ENCODE measurements at regions not wholly inside any gene's neighbourhood (a gene's known extent, or its start where the extent isn't known, plus 50 kb on each side); places are given as distances from the start of the nearest gene placed in this dataset.

- no peaks in the 10 kb centered on the region for H3K36me3 ChIP-seq (ENCODE audit: control insufficient read depth, insufficient read depth, low read length)
- H3K4me1 ChIP-seq (replicated peaks in 1 of 2; ENCODE audit: control insufficient read depth in 2 of 2, insufficient read depth in 2 of 2, low read length in 2 of 2), result no peaks in the 10 kb centered on the region
- H3K9ac ChIP-seq (ENCODE audit: insufficient read depth in 1 of 2, low read depth in 2 of 2, low read length in 2 of 2), result no peak overlapping the region
- no peaks in the 10 kb centered on the region for H4K20me1 ChIP-seq (replicated peaks; ENCODE audit: control insufficient read depth, insufficient read depth, low read length)
- no TSS peak for BruUV-seq (replicated peaks)
- H3K27ac ChIP-seq (ENCODE audit: extremely low read depth, low read depth, low read length), result no peak overlapping the region
- CTCF ChIA-PET (ENCODE audit: low intra/inter-chr PET ratio), result no interaction called here
- TF ChIP-seq TAF15 (IDR thresholded peaks at IDR 0.05; ENCODE audit: low read depth, low read length) (no peak), ZNF316 (IDR thresholded peaks at IDR 0.05) (peak; percentile 7; the same call in 1 of the 2 replicates)
- no peaks in the 10 kb centered on the region for H3K27me3 ChIP-seq (ENCODE audit: control insufficient read depth in 2 of 2, insufficient read depth in 2 of 2, low read length in 2 of 2)
- ATAC-seq (no peak), DNase-seq (ENCODE audit: extremely low read depth in 1 of 4, low spot score in 3 of 4) (no peak), FAIRE-seq (no peak)
- no peak overlapping the region for H3K4me3 ChIP-seq
- no peaks in the 10 kb centered on the region for H3K79me2 ChIP-seq (ENCODE audit: control insufficient read depth, insufficient read depth, low read length)
- H2AFZ ChIP-seq (ENCODE audit: low read depth, low read length), result no peak overlapping the region
- no peak overlapping the region for H3K4me2 ChIP-seq (ENCODE audit: insufficient read depth, low read length)
- H3K9me3 ChIP-seq (replicated peaks; ENCODE audit: control insufficient read depth, insufficient read depth, low read depth, low read length), result no peaks in the 10 kb centered on the region
- POLR2A ChIA-PET, result no interaction called here
- no peaks in the 10 kb centered on the region for H3K9me1 ChIP-seq (ENCODE audit: control insufficient read depth, insufficient read depth, low read length)
- intact Hi-C loops (cut with micrococcal nuclease) (no loop called here), in situ Hi-C loops (cut with MboI) (no loop called here)
These were observed 397.6 kb upstream of the GJE1 start for GRCh38 chr6:141735126-141735525.

- FAIRE-seq (no peak), DNase-seq (ENCODE audit: extremely low read depth in 1 of 4, low spot score in 3 of 4) (no peak), ATAC-seq (no peak)
- no peak overlapping the region for H2AFZ ChIP-seq (ENCODE audit: low read depth, low read length)
- WGBS (ENCODE audit: insufficient coverage, low coverage, missing lambda C conversion rate), result 20% methylated on average over 2 of the region's 2 CpGs
- no peak overlapping the region for H3K4me2 ChIP-seq (ENCODE audit: insufficient read depth, low read length)
- H3K9me3 ChIP-seq (replicated peaks; ENCODE audit: control insufficient read depth, insufficient read depth, low read depth, low read length), result no peaks in the 10 kb centered on the region
- ChIA-PET POLR2A (no interaction called here), CTCF (ENCODE audit: low intra/inter-chr PET ratio) (no interaction called here)
- intact Hi-C loops (cut with micrococcal nuclease) (no loop called here), in situ Hi-C loops (cut with MboI) (no loop called here)
- H3K27ac ChIP-seq (ENCODE audit: extremely low read depth, low read depth, low read length), result no peak overlapping the region
- H3K9ac ChIP-seq (ENCODE audit: insufficient read depth in 1 of 2, low read depth in 2 of 2, low read length in 2 of 2), result no peak overlapping the region
- no peak overlapping the region for H3K4me3 ChIP-seq
- no peaks in the 10 kb centered on the region for H4K20me1 ChIP-seq (replicated peaks; ENCODE audit: control insufficient read depth, insufficient read depth, low read length)
- no peaks in the 10 kb centered on the region for H3K36me3 ChIP-seq (ENCODE audit: control insufficient read depth, insufficient read depth, low read length)
- BruUV-seq (replicated peaks), result no TSS peak
- no peaks in the 10 kb centered on the region for H3K79me2 ChIP-seq (ENCODE audit: control insufficient read depth, insufficient read depth, low read length)
- no peaks in the 10 kb centered on the region for H3K4me1 ChIP-seq (replicated peaks in 1 of 2; ENCODE audit: control insufficient read depth in 2 of 2, insufficient read depth in 2 of 2, low read length in 2 of 2)
- H3K9me1 ChIP-seq (ENCODE audit: control insufficient read depth, insufficient read depth, low read length), result no peaks in the 10 kb centered on the region
- H3K27me3 ChIP-seq (ENCODE audit: control insufficient read depth in 2 of 2, insufficient read depth in 2 of 2, low read length in 2 of 2), result no peaks in the 10 kb centered on the region
- no peak for TF ChIP-seq BRF2 (IDR thresholded peaks at IDR 0.05; ENCODE audit: borderline replicate concordance, insufficient read depth, insufficient read length)
- no peak for TF ChIP-seq ZNF311 (CRISPR knock-in tag; IDR thresholded peaks at IDR 0.05)
- TF ChIP-seq RBM34 (IDR thresholded peaks at IDR 0.05; ENCODE audit: borderline replicate concordance, insufficient read depth, low read length), result no peak
- no peak for TF ChIP-seq ZNF518B (CRISPR knock-in tag; IDR thresholded peaks at IDR 0.05)
- no peak for TF ChIP-seq AFF4 (CRISPR knock-in tag; IDR thresholded peaks at IDR 0.05)
These were observed 398.5 kb upstream of the GJE1 start for GRCh38 chr6:141734071-141734840.

Data from K562 (cell line).